HG03432 (cell line): ENCODE measurements at regions not wholly inside any gene's neighbourhood (a gene's known extent, or its start where the extent isn't known, plus 50 kb on each side); places are given as distances from the start of the nearest gene placed in this dataset.
A peak's percentile ranks its signal among the peaks of the same experiment; 100 is the strongest.

Experiments
- ATAC-seq: cut with Tn5 transposase; IDR thresholded peaks from one replicate; pipeline ENCODE4 v1.9.1; 2021; ENCODE audit warnings: mild to moderate bottlenecking, moderate library complexity; ENCODE audit not compliant: unreplicated experiment

- ATAC-seq = peak; percentile 92
Measured at GRCh38 chr3:28726840-28727239, 378.2 kb upstream of the AZI2 start.

GRCh38 chr3:28727307-28727706 is 378.7 kb upstream of the AZI2 start:
- no peak for ATAC-seq

DNA sequence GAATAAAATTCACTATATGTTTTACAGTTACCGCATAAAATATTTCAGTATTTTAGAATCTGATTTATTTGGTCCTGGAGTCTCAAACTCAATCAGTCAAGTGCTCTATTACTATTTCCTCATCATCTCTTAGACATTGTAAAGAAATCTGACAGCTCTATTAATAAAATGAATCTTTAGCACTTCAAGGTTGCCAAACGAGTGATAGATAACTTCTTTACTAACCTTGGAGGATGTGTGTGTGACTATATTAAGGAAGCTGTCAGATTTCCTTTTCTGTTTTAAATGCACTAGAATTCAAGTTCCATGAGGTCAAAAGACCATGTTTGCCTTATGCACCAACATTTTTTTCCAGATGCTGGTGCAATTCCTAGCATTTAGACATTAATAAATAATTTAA is 389.8 kb upstream of the AZI2 start:
- ATAC-seq = no peak

GRCh38 chr3:28739647-28740046 is 391.0 kb upstream of the AZI2 start:
- no peak for ATAC-seq

- no peak for ATAC-seq
Measured at GRCh38 chr3:28743271-28743670, 394.6 kb upstream of the AZI2 start.

GRCh38 chr3:28743831-28744230 is 395.2 kb upstream of the AZI2 start:
- ATAC-seq = no peak

GRCh38 chr3:28745436-28745835 is 396.8 kb upstream of the AZI2 start:
- ATAC-seq = no peak

DNA sequence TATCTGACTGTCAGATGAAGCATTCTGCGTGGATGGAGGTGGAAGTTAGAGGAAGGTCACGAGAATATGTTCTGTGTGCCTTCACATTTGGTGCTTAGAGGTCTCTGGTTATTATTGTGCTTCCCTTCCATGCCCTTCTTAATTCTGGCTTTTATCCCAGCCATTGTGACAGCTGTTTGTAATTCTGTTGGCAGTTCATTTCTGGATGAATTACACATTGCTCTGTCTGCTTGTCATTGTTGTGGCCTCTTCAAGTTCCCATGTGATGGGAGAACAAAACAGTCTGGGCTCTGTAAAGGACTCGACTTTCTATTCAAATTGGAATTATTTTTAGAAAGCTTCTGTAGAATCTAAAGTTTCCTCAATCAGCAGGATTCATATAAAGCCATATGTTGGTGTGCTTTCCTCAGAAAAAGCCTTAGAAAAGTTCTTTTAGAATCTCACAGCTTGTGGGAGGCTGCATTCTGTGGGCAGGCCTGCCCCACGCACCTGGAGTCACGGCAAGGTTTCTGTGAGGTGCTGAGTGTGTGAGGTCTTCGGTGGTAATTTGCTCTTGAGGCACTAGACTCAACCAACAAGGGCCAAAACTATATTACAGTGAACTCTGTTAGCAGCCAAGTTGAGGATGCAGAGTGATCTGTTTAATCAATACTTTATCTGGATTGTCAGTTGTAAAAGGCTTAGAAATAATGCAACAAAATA is 397.4 kb upstream of the AZI2 start:
- no peak for ATAC-seq

- no peak for ATAC-seq
Measured at GRCh38 chr3:28746990-28747389, 398.4 kb upstream of the AZI2 start.

DNA sequence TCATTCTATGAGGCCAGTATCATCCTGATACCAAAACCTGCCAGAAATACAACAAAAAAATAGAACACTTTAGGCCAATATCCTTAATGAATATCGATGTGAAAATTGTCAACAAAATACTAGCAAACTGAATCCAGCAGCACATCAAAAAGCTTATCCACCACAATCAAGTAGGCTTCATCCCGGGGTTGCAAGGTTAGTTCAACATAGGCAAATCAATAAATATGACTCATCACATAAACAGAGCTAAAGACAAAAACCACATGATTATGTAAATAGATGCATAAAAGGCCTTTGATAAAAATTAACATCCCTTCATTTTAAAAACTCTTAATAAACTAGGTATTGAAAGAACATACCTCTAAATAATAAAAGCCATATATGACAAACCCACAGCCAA is 403.2 kb upstream of the AZI2 start:
- no peak for ATAC-seq

GRCh38 chr3:28752290-28752689 is 403.7 kb upstream of the AZI2 start:
- no peak for ATAC-seq

DNA sequence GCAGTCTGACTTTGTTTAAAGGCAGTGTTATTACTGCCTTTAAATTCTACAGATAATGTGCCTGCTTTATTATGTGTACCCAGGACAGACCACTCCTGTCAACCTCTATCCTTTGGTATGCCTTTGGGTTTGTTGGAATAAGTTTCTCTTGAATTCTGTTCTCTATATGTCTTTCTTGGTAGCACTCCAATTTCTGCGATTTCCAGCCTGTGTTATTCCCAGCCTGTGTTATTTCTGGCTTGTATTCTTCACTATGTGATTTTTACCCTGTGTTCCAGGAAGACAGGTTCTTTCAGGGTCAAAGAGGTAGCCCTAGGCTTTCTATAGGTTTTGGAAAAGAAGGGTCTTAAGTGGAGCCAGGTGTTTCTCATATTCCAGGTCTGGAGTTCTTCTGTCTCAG is 407.4 kb upstream of the AZI2 start:
- ATAC-seq = no peak

GRCh38 chr3:28758115-28758514 is 409.5 kb upstream of the AZI2 start:
- no peak for ATAC-seq

DNA sequence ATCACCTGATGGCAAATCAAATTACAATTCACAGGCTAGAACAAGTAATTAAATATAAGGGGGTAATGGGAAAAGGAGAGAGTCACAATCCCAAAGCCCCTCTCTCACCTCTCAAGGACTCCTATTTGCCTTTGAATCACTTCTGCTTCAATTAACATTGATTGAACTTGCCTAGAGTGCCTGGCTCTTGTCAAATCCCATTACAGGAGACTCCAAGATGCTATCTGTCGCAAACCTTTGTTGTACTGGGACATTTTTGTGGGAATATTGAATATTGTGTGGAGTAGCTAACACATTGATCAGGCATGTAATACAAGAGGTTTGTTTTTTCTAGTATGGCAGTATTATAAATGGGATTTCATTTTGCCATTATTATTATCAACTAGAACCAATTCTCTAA is 412.8 kb upstream of the AZI2 start:
- ATAC-seq = no peak

DNA sequence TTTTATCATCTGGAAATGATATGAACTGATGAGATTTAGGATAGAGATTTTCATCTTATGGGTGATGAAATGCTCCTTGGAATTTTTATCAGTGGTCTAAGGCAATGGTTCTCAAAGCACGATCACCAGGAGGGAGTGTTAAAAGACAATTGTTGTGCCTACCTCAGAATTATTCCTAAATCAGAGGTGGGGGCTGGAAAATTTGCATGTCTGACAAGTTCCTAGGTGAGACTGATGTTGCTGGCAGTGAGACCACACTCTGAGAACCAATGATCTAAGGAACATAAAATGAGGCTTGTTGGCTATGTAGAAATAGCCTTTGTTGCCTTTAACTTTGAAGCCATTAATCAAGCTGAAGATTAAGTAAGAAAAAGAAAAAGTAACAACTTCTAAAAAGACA is 416.6 kb upstream of the AZI2 start:
- no peak for ATAC-seq

DNA sequence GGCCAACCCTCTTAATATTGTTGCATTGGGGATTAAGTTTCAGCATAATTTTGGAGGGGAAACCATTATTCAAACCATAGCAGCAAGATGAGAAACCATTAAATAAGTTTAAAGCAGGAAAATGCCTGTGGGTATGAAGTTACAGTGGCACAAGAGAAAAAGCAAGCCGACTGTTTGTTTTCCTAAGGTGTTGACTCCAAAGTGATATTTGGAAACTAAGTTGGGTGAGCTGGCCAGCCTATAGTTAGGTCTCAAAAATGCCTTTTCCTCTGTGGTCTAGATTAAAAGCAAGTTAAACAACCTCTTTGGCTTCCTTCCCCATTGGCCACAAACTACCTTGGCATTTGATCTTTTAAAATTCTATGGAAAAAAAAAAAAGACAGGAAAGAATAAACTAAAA is 419.8 kb upstream of the AZI2 start:
- ATAC-seq = no peak

DNA sequence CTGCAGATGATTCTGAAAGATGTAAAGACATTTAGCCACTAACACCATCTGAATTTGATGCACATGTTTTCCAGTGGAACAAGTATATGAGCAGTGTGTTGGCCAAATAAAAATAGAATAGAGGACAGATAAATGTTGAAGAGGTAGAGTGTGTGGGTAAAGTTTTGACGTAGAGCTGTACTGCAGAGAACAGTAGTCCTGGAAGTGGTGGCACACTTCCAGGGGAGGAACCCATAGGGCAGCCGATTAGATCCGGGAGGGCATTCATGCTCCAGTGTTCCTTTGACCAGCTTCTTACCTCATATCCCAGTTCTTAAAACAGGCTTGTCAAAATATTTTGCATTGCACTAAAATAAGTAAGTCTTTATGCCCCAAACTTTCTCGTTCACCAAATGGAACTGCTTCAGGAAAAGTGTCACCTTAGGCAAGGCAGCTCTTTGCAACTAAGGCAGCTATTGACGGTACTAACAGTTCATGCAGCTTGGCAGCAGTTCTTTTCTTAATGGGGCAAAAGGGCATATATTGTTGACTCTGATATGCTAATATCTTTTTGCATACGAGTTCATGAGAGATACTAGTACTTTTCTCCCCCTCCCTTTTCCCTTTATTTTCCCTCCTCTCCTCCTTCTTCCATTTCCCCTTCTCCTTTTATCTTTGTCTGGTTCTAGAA is 429.3 kb upstream of the AZI2 start:
- ATAC-seq = no peak

- no peak for ATAC-seq
Measured at GRCh38 chr3:28780480-28780879, 431.9 kb upstream of the AZI2 start.

DNA sequence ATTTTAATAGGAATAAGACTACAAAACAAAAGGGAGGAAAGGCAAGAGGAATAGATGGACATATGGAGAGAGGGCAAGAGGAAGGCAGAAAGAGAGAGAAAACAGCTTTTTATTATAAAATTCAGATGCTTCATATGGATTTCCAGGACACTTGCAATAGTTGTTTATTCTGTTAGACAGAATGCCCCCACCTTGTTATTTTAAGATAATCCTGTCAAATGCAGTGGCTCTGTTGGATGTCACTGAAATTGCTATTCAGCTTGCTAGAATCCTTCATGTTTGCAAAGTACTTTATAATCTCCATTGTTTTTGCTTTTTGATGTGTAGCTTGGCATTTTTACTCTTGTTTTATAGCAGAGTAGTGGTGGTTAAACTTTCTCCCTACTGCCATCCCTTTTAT is 432.4 kb upstream of the AZI2 start:
- no peak for ATAC-seq

GRCh38 chr3:28786446-28786845 is 437.8 kb upstream of the AZI2 start:
- no peak for ATAC-seq

DNA sequence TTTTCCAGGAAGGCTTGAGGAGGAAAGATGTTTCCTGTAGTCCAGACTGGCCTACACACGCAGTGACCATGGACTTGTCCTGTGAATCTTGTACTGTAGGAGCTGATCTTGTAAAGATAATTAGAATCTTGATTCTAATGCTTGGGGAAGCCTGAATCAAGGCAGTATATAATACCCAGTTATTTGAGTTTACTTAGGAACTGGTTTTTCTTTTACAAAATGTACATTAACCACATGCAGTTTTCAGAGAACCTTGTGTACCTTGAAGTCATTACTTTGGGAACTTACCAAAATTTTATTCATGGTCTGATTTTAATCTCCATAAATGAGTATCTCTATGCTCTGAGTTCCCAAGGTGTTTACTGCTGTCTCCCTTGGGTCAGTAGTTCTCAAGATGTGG is 439.9 kb upstream of the AZI2 start:
- ATAC-seq = no peak

- ATAC-seq = no peak
Measured at GRCh38 chr3:28791713-28792255, 443.2 kb upstream of the AZI2 start.

DNA sequence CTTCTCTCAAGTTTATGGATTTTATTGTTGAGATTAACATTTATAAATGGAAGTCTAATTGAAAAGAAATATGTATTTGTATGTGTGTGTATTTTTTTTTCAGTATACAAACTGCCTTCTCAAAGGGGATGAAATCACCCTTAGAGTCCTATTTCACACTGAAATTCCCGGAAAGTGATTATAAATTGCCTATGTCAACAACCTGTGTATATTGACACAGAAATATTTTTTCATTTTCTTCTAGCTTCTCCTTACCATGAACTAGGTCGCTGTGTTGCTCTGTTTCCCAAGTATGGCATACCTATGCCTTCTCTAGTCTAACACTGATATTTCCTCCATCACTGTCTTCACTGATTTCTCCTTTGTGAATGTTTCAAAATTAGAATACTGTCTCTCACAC is 444.0 kb upstream of the AZI2 start:
- ATAC-seq = no peak
